ENCODE measurements at regions not wholly inside any gene's neighbourhood (a gene's known extent, or its start where the extent isn't known, plus 50 kb on each side); places are given as distances from the start of the nearest gene placed in this dataset.

DNA sequence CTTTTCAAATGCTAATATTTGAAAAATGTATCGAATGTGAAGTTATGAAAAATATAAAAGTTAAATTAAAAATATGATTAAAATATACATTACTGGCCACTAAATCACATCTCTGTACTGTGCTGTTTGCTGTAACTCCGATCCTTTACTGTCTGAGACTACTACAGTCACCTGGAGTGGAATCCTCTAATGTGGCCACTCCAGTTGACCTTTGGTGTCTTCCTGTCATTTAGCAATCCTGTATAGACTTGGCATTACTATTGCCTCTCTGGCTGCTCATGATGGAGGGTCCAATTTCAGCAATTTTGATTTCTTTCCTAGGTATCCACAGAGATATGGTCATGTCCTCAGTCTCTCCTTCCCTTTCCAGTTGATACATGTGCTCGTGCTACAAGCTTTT is 560.0 kb downstream of the CCDC85A start:
- Histone ChIP-seq H3K14ac (ENCODE audit: insufficient read depth, low read length) (no peak overlapping the region), H3K27me3 (ENCODE audit: insufficient read depth, low read length) (no peaks in the 10 kb centered on the region), H3K9ac (ENCODE audit: extremely low read depth, insufficient read length, low read length) (no peak overlapping the region), H2AK5ac (ENCODE audit: insufficient read length, low read length) (no peak overlapping the region), H2BK5ac (ENCODE audit: insufficient read length, low read length) (no peak overlapping the region), H3K4me1 (ENCODE audit: insufficient read depth, low read length) (no peaks in the 10 kb centered on the region), H4K8ac (replicated peaks; ENCODE audit: insufficient read length, low read depth, low read length) (no peak overlapping the region), H2BK15ac (ENCODE audit: low read depth, low read length) (no peak overlapping the region), H3K4ac (ENCODE audit: low read depth, low read length) (no peak overlapping the region), H2BK120ac (ENCODE audit: low read depth, low read length, poor library complexity, severe bottlenecking) (no peak overlapping the region), H3K56ac (ENCODE audit: insufficient read length, low read depth, low read length) (no peak overlapping the region), H2AFZ (ENCODE audit: low read length) (no peak overlapping the region), H2BK12ac (ENCODE audit: insufficient read length, low read depth, low read length) (no peak overlapping the region), H3K4me2 (ENCODE audit: insufficient read depth, insufficient read length, low read length) (no peak overlapping the region), H3K79me2 (ENCODE audit: insufficient read depth, low read length) (no peaks in the 10 kb centered on the region), H4K20me1 (ENCODE audit: control insufficient read depth, insufficient read depth, insufficient read length) (no peaks in the 10 kb centered on the region), H3K18ac (ENCODE audit: insufficient read length, low read depth, low read length) (no peak overlapping the region), H3T11ph (ENCODE audit: low read length) (no peak overlapping the region), H2BK20ac (ENCODE audit: low read depth, low read length, poor library complexity, severe bottlenecking) (no peak overlapping the region), H3K27ac (ENCODE audit: insufficient read length, low read depth, low read length) (no peak overlapping the region), H3K23ac (ENCODE audit: insufficient read length, low read depth, low read length) (no peak overlapping the region), H3K23me2 (ENCODE audit: insufficient read length, low read depth, low read length, poor library complexity, severe bottlenecking) (no peaks in the 10 kb centered on the region), H3K79me1 (ENCODE audit: insufficient read depth, low read depth, low read length, poor library complexity, severe bottlenecking) (no peaks in the 10 kb centered on the region), H4K91ac (ENCODE audit: insufficient read length, low read depth, low read length) (no peak overlapping the region), H3K9me3 (ENCODE audit: control insufficient read depth, low read depth, low read length) (no peaks in the 10 kb centered on the region), H4K5ac (ENCODE audit: insufficient read length, low read depth, low read length) (no peak overlapping the region)
- H3K4me1 Mint-ChIP-seq = no peaks in the 10 kb centered on the region
- WGBS (ENCODE audit: extremely low coverage, insufficient read length, low lambda C conversion rate) = no CpG with 5 or more reads among the region's 3 CpGs
- H3K36me3 Mint-ChIP-seq (ENCODE audit: insufficient read depth in 1 of 3, low read depth in 3 of 3) = no peaks in the 10 kb centered on the region
- peaks cover 12% of the 10 kb centered on the region for H3K27me3 Mint-ChIP-seq (ENCODE audit: low read depth)
- TF ChIP-seq, protein P1, sequence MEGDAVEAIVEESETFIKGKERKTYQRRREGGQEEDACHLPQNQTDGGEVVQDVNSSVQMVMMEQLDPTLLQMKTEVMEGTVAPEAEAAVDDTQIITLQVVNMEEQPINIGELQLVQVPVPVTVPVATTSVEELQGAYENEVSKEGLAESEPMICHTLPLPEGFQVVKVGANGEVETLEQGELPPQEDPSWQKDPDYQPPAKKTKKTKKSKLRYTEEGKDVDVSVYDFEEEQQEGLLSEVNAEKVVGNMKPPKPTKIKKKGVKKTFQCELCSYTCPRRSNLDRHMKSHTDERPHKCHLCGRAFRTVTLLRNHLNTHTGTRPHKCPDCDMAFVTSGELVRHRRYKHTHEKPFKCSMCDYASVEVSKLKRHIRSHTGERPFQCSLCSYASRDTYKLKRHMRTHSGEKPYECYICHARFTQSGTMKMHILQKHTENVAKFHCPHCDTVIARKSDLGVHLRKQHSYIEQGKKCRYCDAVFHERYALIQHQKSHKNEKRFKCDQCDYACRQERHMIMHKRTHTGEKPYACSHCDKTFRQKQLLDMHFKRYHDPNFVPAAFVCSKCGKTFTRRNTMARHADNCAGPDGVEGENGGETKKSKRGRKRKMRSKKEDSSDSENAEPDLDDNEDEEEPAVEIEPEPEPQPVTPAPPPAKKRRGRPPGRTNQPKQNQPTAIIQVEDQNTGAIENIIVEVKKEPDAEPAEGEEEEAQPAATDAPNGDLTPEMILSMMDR (conservative IDR thresholded peaks at IDR 0.05) = no peak
- no peaks in the 10 kb centered on the region; a peak in 1 of 5 replicates for H3K9me3 Mint-ChIP-seq
- DNase-seq = no peak
- no peak overlapping the region for H3K4me3 Mint-ChIP-seq
- H3K27ac Mint-ChIP-seq = no peak overlapping the region; a peak in 1 of 7 replicates

Measured in H9 (cell line).